ENCODE measurements at regions not wholly inside any gene's neighbourhood (a gene's known extent, or its start where the extent isn't known, plus 50 kb on each side); places are given as distances from the start of the nearest gene placed in this dataset.

DNA sequence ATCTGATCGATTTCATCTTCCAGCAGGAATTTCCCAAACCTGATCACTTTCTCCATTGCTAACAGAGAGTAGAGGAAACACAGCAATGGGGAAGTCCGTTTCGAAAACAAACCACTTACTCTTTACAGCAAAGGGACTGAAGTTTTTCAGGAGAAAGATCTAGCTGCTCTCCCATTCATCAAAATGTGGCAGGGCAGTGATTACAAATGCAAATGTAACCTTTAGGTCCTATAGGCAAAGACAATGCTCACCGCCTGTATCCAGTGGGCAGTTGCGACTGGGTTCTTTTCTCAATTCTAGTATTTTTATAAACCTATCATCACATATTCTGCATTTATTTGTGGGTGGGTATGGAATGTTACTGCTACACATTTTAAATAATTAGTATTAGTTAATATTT, 218.0 kb upstream of the ZFHX3 start:
- TF ChIP-seq, protein P1, sequence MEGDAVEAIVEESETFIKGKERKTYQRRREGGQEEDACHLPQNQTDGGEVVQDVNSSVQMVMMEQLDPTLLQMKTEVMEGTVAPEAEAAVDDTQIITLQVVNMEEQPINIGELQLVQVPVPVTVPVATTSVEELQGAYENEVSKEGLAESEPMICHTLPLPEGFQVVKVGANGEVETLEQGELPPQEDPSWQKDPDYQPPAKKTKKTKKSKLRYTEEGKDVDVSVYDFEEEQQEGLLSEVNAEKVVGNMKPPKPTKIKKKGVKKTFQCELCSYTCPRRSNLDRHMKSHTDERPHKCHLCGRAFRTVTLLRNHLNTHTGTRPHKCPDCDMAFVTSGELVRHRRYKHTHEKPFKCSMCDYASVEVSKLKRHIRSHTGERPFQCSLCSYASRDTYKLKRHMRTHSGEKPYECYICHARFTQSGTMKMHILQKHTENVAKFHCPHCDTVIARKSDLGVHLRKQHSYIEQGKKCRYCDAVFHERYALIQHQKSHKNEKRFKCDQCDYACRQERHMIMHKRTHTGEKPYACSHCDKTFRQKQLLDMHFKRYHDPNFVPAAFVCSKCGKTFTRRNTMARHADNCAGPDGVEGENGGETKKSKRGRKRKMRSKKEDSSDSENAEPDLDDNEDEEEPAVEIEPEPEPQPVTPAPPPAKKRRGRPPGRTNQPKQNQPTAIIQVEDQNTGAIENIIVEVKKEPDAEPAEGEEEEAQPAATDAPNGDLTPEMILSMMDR (IDR thresholded peaks at IDR 0.05; ENCODE audit: extremely low read depth, low read depth, low read length): no peak
- DNase-seq (ENCODE audit: insufficient read length, low spot score, missing footprints): no peak

DNA sequence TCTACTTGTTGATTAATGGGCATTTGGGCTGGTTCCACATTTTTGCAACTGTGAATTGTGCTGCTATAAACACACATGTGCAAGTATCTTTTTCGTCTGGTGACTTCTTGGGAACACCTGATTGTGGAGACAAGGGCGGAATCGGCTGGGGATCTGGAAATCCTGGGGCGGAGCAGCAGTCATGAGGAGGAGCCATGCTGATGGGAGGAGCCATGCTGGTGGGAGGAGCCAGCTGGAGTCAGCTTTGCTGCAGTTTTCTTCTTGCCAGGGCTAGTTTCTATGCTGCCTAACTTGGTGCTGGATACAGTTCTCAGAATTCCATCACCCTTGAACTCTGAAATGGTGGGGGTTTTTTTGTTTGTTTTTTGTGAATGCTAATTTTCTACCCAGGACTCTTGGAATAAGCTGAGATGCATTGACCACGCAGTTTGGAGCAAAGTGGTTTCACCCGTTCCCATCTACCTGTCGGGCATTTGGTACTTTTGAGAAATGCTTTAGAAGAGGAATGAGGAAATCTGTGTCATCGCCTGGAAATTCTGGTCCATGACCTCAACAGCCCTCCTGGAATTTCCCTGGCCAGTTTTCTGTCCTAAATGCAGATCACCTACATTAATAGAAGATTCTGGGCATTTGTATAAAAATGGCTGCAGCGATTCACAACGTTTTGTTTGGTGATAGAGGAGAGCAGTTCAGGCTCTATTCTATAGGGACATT, 217.4 kb upstream of the ZFHX3 start:
- Histone ChIP-seq H3K36me3 (ENCODE audit: insufficient read depth, low read length) (no peaks in the 10 kb centered on the region), H3K9me3 (ENCODE audit: low read depth, low read length) (no peaks in the 10 kb centered on the region), H3K4me2 (ENCODE audit: insufficient read depth, low read length) (no peak overlapping the region), H3K4me3 (ENCODE audit: insufficient read depth, low read length) (no peak overlapping the region), H4K20me1 (ENCODE audit: insufficient read depth, low read length) (no peaks in the 10 kb centered on the region), H2AFZ (ENCODE audit: low read length) (no peak overlapping the region), H3K27ac (ENCODE audit: low read depth, low read length) (no peak overlapping the region), H3K27me3 (ENCODE audit: insufficient read depth, low read length) (no peaks in the 10 kb centered on the region), H3K79me2 (ENCODE audit: insufficient read depth, low read length) (no peaks in the 10 kb centered on the region), H3K4me1 (ENCODE audit: insufficient read depth, low read length) (no peaks in the 10 kb centered on the region)
- TF ChIP-seq, protein P1 (IDR thresholded peaks at IDR 0.05; ENCODE audit: extremely low read depth, low read depth, low read length): no peak
- no peak for DNase-seq (ENCODE audit: insufficient read length, low spot score, missing footprints)

More for the DNA sequence above, 218.0 kb upstream of the ZFHX3 start:
- Histone ChIP-seq H2AFZ (ENCODE audit: low read length) (no peak overlapping the region), H4K20me1 (ENCODE audit: insufficient read depth, low read length) (no peaks in the 10 kb centered on the region), H3K4me1 (ENCODE audit: insufficient read depth, low read length) (no peaks in the 10 kb centered on the region), H3K27me3 (ENCODE audit: insufficient read depth, low read length) (no peaks in the 10 kb centered on the region), H3K27ac (ENCODE audit: low read depth, low read length) (no peak overlapping the region), H3K79me2 (ENCODE audit: insufficient read depth, low read length) (no peaks in the 10 kb centered on the region), H3K36me3 (ENCODE audit: insufficient read depth, low read length) (no peaks in the 10 kb centered on the region), H3K4me2 (ENCODE audit: insufficient read depth, low read length) (no peak overlapping the region), H3K9me3 (ENCODE audit: low read depth, low read length) (no peaks in the 10 kb centered on the region), H3K4me3 (ENCODE audit: insufficient read depth, low read length) (no peak overlapping the region)

DNA sequence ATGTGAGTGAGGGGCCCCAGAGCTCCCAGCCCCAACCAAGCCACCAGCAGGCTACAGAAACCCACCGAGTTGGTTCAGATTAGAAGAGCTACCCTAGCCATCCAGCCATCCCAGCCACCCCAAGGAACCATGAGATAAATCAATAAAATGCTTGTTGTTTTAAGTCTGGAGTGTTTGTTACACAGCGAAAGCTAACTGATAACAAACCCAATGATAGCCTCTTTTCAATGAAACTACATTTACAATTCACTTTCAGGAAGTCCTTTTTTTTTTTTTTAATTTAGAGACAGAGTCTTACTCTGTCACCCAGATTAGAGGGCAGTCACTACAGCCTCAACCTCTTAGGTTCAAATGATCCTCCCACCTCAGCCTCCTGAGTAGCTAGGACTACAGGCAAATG, 215.0 kb upstream of the ZFHX3 start:
- no peak for DNase-seq (ENCODE audit: insufficient read length, low spot score, missing footprints)

DNA sequence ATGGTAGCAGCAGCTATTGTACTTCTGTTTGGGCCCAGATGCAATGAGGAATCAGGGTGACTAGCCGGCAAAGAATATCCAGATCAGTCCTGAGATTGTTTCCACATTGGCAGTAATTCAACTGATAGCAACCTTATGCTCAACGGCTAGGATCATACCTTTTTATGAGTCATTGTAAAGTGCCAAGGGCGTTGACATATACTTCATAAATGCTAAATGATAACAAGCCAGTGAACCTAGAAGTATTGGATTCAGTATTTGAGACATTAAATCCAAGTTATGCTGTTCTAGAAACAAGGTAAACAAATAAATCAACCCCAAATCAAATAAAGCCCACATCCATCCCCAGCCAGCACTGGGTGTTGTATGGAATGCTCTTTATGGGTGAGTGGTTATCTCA, 207.1 kb upstream of the ZFHX3 start:
- Histone ChIP-seq H3K4me1 (ENCODE audit: insufficient read depth, low read length) (no peaks in the 10 kb centered on the region), H3K79me2 (ENCODE audit: insufficient read depth, low read length) (no peaks in the 10 kb centered on the region), H3K27me3 (ENCODE audit: insufficient read depth, low read length) (no peaks in the 10 kb centered on the region), H4K20me1 (ENCODE audit: insufficient read depth, low read length) (no peaks in the 10 kb centered on the region), H3K4me3 (ENCODE audit: insufficient read depth, low read length) (no peak overlapping the region), H3K36me3 (ENCODE audit: insufficient read depth, low read length) (no peaks in the 10 kb centered on the region), H3K27ac (ENCODE audit: low read depth, low read length) (no peak overlapping the region), H3K4me2 (ENCODE audit: insufficient read depth, low read length) (no peak overlapping the region), H2AFZ (ENCODE audit: low read length) (no peak overlapping the region), H3K9me3 (ENCODE audit: low read depth, low read length) (no peaks in the 10 kb centered on the region)
- no peak for DNase-seq (ENCODE audit: insufficient read length, low spot score, missing footprints)
- TF ChIP-seq, protein P1 (IDR thresholded peaks at IDR 0.05; ENCODE audit: extremely low read depth, low read depth, low read length): no peak

More for the DNA sequence above, 215.0 kb upstream of the ZFHX3 start:
- Histone ChIP-seq H4K20me1 (ENCODE audit: insufficient read depth, low read length) (no peaks in the 10 kb centered on the region), H3K27ac (ENCODE audit: low read depth, low read length) (no peak overlapping the region), H2AFZ (ENCODE audit: low read length) (no peak overlapping the region), H3K4me2 (ENCODE audit: insufficient read depth, low read length) (no peak overlapping the region), H3K27me3 (ENCODE audit: insufficient read depth, low read length) (no peaks in the 10 kb centered on the region), H3K4me1 (ENCODE audit: insufficient read depth, low read length) (no peaks in the 10 kb centered on the region), H3K36me3 (ENCODE audit: insufficient read depth, low read length) (no peaks in the 10 kb centered on the region), H3K79me2 (ENCODE audit: insufficient read depth, low read length) (no peaks in the 10 kb centered on the region), H3K9me3 (ENCODE audit: low read depth, low read length) (no peaks in the 10 kb centered on the region), H3K4me3 (ENCODE audit: insufficient read depth, low read length) (no peak overlapping the region)
- TF ChIP-seq, protein P1 (IDR thresholded peaks at IDR 0.05; ENCODE audit: extremely low read depth, low read depth, low read length): no peak
